ENCODE measurements at regions not wholly inside any gene's neighbourhood (a gene's known extent, or its start where the extent isn't known, plus 50 kb on each side); places are given as distances from the start of the nearest gene placed in this dataset.

GRCh38 chr2:42901076-42901640, 108.8 kb upstream of the HAAO start:
- TF ChIP-seq CTCF (IDR thresholded peaks at IDR 0.05) (no peak), POLR2A (IDR thresholded peaks at IDR 0.05) (no peak)

All from body of pancreas (tissue), 4 donors.